GM18858 (cell line): ENCODE measurements at regions not wholly inside any gene's neighbourhood (a gene's known extent, or its start where the extent isn't known, plus 50 kb on each side); places are given as distances from the start of the nearest gene placed in this dataset.
"Not testable (repeated sequence)": the region's sequence is repeated elsewhere in the genome, so short reads cannot be mapped to it uniquely, and the experiment has no call there.

Experiments used
- ATAC-seq: cut with Tn5 transposase; IDR thresholded peaks from one replicate; pipeline ENCODE4 v1.9.1; 2021; ENCODE audit not compliant: unreplicated experiment

DNA sequence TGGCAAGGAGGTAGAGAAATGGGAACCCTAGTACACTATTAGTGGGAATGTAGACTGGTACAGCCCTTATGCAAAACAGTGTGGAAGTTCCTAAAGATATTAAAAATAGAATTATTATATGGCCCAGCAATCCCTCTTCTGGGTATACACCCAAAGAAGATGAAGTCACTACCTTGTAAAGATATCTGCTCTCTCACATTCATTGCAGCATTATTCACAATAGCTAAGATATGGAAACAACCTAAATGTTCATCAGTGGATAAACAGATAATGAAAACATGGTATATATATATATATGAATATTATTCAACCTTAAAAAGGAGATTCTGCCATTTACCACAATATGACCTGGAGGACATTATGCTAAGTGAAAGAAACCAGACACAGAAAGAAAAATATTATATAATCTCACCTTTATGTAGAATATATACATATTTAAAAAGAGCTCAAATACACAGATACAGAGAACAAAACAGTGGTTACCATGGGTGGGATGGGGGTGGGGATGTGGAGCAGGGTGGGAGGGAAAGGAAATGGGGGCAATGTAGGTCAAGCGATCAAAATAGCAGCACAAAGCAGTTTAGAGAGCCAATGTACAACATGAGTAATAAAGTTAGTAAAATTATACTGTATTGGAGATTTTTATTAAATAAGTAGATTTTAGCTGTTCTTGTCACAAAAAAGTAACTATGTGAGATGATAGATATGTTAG lies 138.6 kb downstream of the SPRY1 start:
- no peak for ATAC-seq

DNA sequence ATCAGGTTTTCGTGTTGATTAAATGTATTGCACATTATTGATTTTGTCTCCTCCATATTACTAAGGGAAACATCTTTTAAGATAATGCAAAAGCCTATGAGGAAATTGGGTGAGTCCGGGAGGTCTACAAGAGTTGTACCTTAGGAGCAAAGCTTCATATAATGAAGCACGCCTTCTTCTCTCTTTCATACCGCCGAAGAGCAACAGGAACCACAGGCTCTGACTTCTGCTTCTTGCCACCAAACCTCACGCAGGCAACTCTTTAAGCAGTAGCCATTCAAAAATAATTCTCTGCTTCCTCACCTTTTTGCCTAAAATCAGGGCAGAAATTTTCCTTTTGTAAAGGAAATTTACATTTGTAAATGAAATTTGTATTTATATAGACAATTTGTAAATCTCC lies 139.6 kb downstream of the SPRY1 start:
- ATAC-seq: no peak

DNA sequence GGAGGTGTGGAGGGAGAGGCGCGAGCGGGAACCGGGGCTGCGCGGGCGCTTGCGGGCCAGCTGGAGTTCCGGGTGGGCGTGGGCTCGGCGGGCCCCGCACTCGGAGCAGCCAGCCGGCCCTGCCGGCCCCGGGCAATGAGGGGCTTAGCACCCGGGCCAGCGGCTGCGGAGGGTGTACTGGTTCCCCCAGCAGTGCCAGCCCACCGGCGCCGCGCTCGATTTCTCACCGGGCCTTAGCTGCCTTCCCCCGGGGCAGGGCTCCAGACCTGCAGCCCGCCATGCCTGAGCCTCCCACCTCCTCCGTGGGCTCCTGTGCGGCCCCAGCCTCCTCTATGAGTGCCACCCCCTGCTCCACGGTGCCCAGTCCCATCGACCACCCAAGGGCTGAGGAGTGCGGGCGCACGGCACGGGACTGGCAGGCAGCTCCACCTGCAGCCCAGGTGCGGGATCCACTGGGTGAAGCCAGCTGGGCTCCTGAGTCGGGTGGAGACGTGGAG lies 141.4 kb downstream of the SPRY1 start:
- not testable (repeated sequence) for ATAC-seq

DNA sequence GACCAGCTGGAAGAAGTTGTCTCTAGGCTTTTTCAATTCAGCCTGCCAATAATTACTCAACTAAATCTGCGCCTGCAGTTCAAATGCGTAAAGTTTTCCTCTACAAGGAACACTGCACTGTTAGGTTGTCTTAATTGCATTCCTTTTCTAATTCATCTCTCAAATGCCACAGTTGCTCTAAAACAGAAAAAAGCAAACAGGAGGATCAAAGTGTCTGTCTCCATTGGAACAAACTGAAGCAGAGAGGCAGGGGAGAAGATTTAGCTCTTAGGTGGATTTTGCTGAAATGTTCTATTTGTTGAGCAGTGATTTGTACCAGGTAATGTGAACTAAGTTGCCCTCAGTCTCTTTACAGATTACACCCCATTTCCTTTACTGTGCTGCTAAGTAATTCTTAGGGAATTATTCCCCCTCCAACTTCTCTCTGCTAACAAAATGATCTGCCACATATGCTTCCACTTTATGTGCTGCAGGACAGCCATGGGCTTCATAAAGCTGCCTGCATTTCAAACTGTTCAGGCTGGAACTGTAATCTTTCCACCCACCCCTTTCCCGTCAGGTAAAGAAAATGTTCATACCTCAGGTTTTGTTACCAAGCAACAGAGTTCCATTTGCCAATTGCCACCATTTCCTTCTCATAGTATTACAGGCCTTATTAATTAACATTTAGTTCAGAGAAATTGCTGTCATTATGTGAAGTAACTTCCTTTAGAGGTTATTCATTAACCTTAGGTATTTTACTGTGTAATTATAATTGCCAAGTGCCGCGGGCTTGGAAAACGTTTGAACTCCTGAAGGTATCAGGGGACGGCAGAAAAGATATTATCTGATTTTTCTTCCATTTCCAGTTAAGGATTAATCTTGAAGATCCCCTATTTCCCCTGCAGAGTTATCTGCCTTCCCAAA lies 149.3 kb downstream of the SPRY1 start:
- ATAC-seq: no peak

DNA sequence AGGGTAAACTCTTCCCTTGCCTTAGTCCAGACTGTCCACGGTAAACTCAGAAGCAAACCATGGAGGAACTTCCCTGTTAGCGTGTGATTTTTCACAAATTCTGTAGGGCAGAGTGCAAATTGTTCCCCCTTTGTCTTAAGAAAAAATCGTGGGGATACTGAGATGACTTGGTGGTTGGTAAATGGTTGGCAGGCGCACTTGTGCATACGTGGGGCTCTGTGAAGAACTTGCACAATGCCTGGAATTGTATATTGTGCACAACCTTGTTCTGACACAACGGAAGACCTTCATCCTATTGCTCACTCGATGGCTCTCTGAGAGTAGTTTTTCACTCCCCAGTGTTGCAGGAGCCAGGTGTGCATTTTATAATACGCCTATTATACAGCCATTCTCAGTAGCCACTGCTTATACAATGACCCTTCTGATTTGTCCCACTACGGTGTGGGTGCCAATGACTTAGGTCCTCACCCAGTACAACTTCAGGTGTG lies 150.0 kb downstream of the SPRY1 start:
- no peak for ATAC-seq

DNA sequence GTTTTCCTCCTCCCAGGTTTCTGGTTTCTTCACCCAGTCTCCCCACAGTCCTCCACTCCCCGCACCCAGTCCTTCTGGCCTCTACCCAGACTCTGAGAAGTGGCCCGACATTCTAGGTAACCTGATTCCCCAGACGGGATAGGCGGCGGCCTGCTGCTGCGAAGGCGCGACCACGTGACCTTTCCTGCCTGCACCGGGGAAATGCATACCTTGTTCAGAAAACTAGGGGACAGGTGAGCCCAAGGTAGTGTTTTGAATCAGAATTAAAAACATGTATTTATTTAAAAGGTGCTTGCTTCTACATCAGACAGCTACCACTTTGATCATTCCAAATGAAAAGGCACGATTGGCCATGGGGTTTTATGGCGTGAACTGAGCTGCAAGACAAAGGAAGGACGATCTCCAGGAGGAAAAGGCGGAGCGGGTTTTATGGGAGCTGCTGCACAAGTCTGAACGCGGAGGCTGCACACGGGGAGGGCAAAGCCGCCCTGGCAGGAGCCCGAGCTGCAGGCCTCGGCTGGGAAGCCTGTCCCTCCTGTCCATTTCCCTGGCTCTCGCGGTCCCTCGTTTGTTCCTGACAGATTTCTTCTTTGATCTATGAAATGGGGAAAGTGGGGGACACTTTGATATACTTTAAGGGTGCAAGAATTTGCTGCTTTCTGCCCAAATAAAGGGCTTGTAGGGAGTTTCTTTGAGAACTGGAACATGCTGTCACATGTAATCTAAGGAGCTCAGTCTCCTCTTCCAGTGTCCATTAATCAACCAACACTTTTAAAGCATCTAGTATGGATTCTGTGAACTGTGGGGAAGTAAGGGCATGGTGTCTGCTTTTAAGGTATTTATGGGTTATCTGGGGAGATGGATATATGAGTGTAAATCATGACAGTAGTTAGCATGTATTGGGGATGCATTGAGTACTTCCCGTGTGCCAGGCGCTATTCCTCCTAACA lies 150.9 kb downstream of the SPRY1 start:
- ATAC-seq: no peak

DNA sequence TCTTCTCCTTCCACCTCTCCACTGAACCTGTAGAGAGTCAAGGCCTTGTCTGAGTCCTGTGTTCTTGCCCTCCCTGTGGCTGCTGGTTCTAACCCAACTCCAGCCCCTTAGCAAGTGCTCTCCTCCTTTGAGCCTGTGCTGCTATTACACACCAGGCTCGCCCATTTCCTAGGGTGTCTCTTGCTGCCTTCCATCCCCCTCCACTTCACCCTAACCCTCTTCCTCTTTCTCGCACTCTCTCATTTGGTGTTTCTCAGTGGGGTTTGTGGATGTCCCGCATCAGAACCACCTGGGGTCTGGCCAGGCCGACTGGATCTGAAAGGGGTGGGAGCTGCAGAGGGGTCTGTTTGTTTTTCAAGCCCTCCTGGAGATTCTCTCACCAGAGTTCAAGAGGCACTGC lies 156.7 kb downstream of the SPRY1 start:
- no peak for ATAC-seq

DNA sequence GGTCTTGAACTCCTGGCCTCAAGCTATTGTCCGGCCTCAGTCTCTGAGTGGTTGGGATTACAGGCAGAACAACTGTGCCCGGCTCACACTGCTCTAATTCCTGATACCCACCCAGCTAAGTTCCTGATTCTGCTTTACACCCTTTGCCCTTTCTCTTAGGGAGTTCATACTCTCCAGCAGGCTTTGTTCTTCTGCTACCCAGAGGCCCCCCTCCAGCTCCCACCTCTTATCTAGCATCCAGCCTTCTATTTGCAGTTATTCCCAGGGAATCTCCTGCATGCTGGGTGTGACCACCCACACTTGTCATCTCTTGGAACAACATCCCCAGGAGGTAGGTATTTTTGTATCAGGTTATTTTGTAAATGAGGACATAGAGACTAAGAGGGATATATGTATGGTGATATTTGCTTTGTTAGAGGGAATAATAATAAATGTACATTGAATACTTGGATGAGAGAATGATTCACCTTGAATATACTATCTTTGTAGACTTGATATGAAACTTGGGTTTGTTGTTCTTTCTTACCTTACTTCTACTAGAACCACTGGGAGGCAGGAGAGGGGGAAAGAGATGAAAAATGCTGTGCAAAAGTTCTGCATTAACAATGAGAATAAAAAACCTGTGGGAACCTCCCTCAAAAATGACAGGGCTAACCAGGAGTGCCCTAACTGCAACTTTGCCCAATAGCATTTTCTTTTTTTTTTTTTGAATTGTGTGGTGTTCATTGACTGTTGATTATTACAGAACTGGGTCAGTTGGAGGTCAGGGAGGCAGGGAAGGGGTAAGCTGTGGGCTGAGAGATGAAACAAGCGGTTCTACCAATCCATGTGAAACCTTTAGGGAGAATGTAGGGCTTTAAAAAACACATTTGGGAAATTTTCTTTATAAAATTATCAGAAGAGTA lies 157.4 kb downstream of the SPRY1 start:
- no peak for ATAC-seq

DNA sequence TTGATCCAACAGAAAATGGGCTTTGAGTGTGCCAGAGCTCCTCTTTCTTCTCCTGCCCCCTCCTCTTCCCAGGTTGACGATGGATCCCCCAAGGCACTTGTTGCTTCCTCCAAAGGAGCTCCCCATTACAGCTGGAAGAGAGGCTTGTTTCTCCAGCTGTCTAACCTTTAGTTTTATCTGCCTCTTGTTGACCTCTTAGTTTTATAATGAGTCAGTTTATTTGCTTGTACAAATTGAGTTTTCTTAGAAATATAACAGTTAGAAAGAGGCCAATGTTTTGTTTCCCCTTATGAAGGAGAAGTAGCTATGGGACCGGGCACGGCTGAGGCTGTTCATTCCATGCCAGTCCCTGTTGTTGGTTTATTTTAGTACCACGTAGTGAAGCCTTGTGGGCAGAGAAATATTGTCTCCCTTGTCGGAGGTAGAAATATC lies 158.2 kb downstream of the SPRY1 start:
- no peak for ATAC-seq

DNA sequence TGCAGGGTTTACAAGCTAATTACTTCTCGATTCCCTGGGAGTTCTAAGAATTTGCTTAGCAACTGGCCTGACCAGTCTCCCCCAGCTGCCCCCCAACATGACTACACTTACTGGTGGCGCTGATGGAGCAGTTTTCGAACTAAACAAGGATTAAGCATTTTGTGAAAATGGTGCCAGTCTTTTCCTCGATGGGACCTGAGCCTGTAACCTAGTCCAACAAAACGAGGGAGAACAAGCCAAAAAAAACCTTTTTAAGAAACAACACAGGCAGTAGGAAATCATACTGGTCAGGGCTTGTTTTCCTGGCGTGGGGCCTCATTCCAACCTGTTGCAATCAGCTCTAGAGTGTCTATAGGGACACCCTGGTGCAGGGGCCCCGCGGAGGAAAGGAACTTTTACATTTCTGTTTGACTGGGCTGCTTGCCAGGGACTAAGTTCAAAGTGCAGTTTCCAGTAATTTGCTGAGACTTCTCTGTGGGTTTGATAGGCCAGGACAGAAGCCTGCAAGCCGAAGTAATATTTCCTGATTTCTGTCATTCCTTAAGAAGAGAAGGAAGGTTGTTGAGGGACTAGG lies 158.7 kb downstream of the SPRY1 start:
- ATAC-seq: no peak

DNA sequence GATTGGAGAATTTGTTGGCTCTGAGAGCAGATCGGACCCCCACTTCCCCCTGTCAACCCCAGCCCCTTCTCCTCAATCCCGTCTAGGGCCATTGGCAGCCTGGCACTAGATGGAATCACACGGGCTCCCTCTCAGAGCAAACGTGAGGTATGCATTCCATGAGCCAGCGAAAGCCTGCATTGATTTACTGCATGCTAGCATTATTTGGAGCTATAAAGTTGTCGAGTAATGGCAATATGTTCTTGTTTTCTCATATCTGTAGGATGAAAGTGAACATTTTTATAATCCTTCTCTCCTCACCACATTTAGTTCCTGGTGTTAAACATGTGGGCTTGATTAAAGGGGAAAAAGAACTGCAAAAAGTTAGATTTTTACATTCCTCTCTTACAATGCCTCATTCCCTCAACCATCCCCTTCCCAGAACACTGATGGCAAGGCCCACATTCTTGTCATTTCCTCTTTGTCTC lies 159.2 kb downstream of the SPRY1 start:
- ATAC-seq: no peak

DNA sequence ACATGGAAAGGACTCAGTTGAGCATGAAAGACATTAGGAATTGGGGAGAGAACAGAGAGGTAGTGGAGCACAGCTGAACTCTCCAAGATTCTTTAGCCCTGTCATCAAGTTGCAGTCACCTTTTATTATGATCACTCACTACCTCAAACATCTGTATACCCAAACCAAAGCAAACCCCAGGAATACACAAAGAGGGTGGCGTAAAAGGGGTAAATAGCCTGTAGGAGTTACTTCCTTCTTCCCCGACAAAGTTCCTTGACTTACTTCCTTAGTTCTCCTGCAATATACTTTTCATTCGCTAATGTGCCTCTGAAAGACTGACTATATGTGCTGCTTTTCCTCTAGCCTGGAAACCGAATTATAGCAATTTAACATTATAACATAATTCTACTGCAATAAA lies 159.9 kb downstream of the SPRY1 start:
- no peak for ATAC-seq

DNA sequence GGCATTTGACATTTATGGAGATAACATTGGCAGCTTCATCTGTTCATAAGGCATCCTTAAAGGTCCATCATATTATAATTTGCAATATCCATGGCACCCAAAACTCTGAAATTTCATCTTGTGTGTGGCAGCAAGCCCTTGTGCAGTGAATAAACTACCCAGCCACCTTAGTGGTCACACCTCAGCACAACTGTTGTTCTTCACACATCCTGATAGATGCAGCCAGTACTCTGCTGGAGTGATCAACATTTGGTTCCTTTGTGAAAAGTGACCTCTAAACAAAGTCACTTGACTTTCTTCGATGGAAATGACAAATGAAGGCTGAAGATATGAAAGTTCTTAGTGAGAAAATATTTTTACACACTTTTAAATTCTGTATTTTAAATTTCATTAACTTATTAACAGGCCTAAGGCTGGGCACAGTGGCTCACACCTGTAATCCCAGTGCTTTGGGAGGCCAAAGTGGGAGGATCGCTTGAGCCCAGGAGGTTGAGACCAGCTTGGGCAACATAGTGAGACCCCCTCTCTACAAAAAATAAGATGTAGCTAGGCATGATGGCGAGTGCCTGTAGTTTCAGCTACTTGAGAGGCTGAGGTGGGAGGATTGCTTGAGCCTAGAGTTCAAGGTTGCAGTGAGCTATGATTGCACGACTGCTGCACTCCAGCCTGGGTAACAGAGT lies 161.4 kb downstream of the SPRY1 start:
- ATAC-seq: no peak

DNA sequence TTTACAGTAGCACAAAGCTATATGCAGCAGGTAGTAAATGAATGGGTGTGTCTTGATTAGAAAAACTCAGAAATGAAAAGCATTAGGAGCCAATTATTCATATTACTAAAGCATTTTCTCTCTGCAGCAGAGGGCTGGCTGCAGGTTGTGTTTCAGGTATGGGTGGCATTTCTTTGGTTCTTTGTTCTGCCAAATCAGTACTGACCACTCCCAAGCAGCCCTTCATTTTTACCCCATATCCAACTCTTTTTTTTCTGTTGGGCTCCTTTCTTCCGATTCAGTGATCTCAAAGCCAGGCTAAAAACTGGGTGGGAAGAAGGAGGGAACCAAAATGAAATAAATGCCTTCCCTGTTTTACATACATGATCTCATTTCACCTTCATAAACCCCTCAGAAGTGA lies 162.3 kb downstream of the SPRY1 start:
- ATAC-seq: no peak

DNA sequence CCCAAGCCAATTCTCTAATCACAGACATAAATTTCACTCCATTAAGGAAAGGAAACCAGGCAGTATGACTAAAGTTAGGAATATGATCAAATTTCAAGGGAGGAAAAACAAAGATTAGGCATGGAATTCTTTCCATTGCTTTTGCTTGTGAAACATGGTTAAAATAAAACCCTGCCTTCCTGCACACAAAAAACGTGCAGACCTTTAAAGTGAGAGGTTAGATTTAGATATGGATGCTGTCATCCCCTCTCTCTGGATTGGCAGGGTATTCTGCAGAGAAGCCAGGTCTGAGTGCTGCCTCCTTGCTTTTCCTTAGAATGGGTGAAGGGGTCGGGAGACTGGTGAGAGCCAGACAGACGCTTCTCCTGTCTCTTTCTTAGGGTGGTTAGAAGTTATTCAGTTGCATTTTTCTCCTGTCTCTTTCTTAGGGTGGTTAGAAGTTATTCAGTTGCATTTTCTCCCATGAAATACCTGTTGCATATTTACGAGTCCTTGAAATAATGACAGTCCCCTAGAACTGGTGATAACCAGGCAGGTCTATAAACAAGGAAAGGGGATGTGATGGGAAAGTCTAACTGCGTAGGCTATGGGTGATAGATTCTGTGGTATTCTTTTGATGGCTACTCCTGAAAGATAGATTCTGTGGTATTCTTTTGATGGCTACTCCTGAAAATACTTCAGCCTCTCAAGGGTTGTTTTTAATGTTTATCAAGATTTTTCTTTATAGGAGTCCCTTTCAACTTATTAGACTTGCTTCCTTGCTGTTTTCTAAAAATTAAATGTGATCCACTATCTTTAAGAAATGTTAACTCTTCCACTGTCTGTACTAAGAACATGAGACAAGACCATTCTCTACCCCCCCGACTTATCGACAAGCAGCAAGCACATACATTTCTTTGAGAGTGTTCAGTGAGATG lies 163.6 kb downstream of the SPRY1 start:
- ATAC-seq: no peak

DNA sequence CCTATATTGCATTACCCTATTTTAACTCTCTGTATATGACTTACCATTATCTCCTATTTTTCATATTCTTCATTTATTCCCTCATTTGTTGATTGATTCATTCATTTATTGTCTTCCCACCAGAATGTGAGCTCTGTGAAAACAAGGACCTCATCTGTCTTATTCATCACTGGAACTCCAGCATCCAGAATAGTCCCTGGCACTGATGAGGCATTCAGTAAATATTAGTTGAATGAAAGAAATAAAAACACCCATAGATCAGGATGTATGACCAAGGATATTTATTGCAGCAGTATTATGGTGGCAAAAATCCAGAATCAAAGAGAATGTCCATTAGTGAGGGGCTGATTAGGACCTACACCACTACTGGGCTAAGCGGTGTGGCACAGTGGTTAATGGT lies 164.9 kb downstream of the SPRY1 start:
- no peak for ATAC-seq

DNA sequence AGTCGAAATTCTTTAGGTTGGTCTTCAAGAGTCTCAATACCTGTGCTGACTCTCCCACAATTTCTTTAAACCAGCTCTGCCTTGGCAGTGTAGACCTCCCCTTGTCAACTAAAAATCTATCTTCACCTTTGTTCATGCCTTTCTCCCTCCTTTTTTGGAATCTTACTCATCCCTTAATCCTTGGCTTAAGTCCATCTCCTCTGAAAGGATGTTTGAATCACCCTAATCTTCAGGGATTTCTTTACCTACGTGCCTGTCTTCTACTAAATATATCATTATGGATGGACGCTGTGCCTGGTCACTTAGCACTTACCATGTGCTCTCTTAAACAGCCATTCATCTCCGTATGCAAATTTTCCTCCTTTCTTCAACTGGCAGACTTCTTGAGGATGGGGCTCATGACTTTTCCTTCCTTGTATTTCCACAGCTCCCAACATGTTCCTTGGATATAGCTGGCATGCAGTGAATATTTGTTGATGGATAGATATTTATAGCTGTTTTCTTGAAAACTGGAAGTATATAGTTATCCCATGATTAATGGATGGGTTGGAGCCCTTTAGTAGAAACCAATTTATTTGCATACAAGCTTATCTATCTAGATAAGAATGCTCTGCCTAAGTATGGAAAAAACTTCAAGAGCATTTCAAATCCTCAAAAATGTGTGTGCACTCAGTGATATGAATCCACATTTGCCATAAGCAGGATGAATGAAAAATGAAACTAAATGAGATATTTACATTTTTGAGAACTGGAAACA lies 166.6 kb downstream of the SPRY1 start:
- no peak for ATAC-seq
